ENCODE measurements at regions not wholly inside any gene's neighbourhood (a gene's known extent, or its start where the extent isn't known, plus 50 kb on each side); places are given as distances from the start of the nearest gene placed in this dataset.

DNA sequence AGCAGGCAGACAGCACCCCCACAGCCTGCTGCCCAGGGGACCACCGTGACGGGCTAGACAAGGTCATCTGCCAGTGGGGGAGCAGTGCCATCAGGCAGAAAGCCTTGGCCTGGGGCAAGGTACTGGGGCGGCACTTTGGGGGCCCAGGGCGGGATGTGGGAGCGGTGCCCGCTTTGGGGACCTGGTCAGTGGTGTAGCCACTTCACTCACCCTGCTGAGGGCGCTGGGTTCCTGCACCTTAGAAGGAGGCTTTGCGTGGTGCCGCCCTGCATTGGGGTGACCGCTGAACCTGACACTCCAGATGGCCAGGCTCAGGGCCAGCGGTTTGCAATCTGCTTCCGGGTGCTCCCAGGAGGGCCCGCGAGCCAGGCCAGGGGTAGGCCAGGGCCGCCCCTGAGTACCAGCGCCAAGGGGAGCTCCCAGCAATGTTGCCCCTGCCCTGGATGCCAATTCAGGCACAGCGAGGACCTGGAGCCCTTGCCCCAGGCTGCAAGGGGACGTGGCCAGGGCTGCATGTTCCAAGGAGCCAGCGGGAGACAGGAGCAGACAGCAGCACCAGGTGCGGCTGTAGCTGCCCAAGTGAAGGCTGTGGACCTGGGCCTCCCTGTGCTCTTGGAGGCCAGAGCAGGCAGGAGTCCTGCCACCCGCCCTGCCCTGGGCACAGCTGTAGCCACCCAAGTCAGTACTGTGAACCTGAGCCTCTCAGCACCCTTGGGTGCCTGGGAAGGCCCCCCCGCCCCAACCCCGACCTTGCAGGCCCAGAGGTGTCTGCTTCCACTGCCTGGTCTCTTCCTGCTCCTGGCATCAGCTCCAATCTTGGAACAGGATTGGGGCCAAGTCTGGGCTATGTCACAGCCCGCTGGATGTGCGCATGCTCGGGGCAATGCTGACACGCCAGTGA, 550.7 kb downstream of the SLC6A15 start:
- TF ChIP-seq, protein P1, sequence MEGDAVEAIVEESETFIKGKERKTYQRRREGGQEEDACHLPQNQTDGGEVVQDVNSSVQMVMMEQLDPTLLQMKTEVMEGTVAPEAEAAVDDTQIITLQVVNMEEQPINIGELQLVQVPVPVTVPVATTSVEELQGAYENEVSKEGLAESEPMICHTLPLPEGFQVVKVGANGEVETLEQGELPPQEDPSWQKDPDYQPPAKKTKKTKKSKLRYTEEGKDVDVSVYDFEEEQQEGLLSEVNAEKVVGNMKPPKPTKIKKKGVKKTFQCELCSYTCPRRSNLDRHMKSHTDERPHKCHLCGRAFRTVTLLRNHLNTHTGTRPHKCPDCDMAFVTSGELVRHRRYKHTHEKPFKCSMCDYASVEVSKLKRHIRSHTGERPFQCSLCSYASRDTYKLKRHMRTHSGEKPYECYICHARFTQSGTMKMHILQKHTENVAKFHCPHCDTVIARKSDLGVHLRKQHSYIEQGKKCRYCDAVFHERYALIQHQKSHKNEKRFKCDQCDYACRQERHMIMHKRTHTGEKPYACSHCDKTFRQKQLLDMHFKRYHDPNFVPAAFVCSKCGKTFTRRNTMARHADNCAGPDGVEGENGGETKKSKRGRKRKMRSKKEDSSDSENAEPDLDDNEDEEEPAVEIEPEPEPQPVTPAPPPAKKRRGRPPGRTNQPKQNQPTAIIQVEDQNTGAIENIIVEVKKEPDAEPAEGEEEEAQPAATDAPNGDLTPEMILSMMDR (IDR thresholded peaks at IDR 0.05): no peak
- no peak for TF ChIP-seq POLR2A (IDR thresholded peaks at IDR 0.05)

Data from right lobe of liver (tissue), 4 donors.